Peyer's patch (tissue), 4 donors: ENCODE measurements at regions not wholly inside any gene's neighbourhood (a gene's known extent, or its start where the extent isn't known, plus 50 kb on each side); places are given as distances from the start of the nearest gene placed in this dataset.

Source experiments
- POLR2A ChIP-seq, 2 donors: fragments of 450-650 bp; IDR thresholded peaks; one replicate each; pipeline ENCODE4 v1.5.1; 2017; ENCODE audit warnings: antibody characterized with exemption in 2 of 2, mild to moderate bottlenecking in 2 of 2, moderate library complexity in 2 of 2
- TF ChIP-seq, protein P1 (sequence below), 6 experiments: fragments of 450-650 bp in 4 of 6; fragments of 200-600 bp in 2 of 6; sonication (generic) in 1 of 6; IDR thresholded peaks; one replicate each; pipeline ENCODE4 v1.5.1; 2017 to 2019; ENCODE audit warnings: antibody characterized with exemption in 6 of 6, mild to moderate bottlenecking in 3 of 6, moderate library complexity in 1 of 6

DNA sequence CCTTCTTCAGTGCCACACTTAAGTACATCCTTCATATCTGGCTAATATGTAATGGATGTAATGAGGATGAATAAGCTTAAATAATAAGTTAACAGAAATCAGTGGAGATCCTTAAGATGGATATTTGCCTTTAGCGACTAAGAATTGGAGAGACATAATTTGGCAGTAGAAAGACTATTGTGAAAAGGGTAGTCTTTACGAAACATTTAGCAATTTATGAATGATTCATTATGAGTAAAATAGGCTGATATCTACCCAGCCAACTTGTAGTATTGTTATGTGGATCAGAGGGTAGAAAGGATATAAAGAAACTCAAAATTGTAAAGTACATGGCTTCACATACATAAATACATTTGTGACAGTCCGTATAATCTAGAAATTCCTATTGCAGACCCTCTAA is 2371.8 kb downstream of the PCDH7 start:
- TF ChIP-seq, protein P1, sequence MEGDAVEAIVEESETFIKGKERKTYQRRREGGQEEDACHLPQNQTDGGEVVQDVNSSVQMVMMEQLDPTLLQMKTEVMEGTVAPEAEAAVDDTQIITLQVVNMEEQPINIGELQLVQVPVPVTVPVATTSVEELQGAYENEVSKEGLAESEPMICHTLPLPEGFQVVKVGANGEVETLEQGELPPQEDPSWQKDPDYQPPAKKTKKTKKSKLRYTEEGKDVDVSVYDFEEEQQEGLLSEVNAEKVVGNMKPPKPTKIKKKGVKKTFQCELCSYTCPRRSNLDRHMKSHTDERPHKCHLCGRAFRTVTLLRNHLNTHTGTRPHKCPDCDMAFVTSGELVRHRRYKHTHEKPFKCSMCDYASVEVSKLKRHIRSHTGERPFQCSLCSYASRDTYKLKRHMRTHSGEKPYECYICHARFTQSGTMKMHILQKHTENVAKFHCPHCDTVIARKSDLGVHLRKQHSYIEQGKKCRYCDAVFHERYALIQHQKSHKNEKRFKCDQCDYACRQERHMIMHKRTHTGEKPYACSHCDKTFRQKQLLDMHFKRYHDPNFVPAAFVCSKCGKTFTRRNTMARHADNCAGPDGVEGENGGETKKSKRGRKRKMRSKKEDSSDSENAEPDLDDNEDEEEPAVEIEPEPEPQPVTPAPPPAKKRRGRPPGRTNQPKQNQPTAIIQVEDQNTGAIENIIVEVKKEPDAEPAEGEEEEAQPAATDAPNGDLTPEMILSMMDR (IDR thresholded peaks at IDR 0.05) = no peak
- no peak for TF ChIP-seq POLR2A (IDR thresholded peaks at IDR 0.05)
